ENCODE measurements at regions not wholly inside any gene's neighbourhood (a gene's known extent, or its start where the extent isn't known, plus 50 kb on each side); places are given as distances from the start of the nearest gene placed in this dataset.

- FAIRE-seq (no peak), DNase-seq (ENCODE audit: insufficient read length, low spot score) (no peak)
Observed at GRCh38 chr4:185921583-185922555, 109.9 kb upstream of the SORBS2 start.

GRCh38 chr4:185924458-185925044, 112.6 kb upstream of the SORBS2 start:
- no peak for DNase-seq (ENCODE audit: insufficient read length, low spot score)
- FAIRE-seq: no peak

GRCh38 chr4:185925910-185926360, 113.9 kb upstream of the SORBS2 start:
- FAIRE-seq (no peak), DNase-seq (ENCODE audit: insufficient read length, low spot score) (no peak)

GRCh38 chr4:185931375-185931774, 119.4 kb upstream of the SORBS2 start:
- FAIRE-seq (no peak), DNase-seq (ENCODE audit: insufficient read length, low spot score) (no peak)

GRCh38 chr4:185931986-185932385, 120.0 kb upstream of the SORBS2 start:
- FAIRE-seq: no peak

GRCh38 chr4:185932491-185932890, 120.5 kb upstream of the SORBS2 start:
- FAIRE-seq (no peak), DNase-seq (ENCODE audit: insufficient read length, low spot score) (no peak)

More at GRCh38 chr4:185931986-185932385, 120.0 kb upstream of the SORBS2 start:
- no peak for DNase-seq (ENCODE audit: insufficient read length, low spot score)

GRCh38 chr4:185933078-185933581, 121.1 kb upstream of the SORBS2 start:
- no peak for FAIRE-seq
- DNase-seq (ENCODE audit: insufficient read length, low spot score): no peak

- DNase-seq (ENCODE audit: insufficient read length, low spot score): no peak
- FAIRE-seq: no peak
Observed at GRCh38 chr4:185936650-185937376, 124.8 kb upstream of the SORBS2 start.

GRCh38 chr4:185938654-185939053, 126.7 kb upstream of the SORBS2 start:
- FAIRE-seq (peak; percentile 48), DNase-seq (ENCODE audit: insufficient read length, low spot score) (no peak)

- FAIRE-seq (no peak), DNase-seq (ENCODE audit: insufficient read length, low spot score) (no peak)
Observed at GRCh38 chr4:185941461-185941860, 127.5 kb upstream of the TLR3 start.

- DNase-seq (ENCODE audit: insufficient read length, low spot score) (no peak), FAIRE-seq (no peak)
Observed at GRCh38 chr4:185945252-185945651, 123.7 kb upstream of the TLR3 start.

- FAIRE-seq (no peak), DNase-seq (ENCODE audit: insufficient read length, low spot score) (no peak)
Observed at GRCh38 chr4:185945906-185946305, 123.0 kb upstream of the TLR3 start.

GRCh38 chr4:185950891-185951290, 118.1 kb upstream of the TLR3 start:
- FAIRE-seq (peak; percentile 36), DNase-seq (ENCODE audit: insufficient read length, low spot score) (no peak)

- FAIRE-seq (peak; percentile 46), DNase-seq (ENCODE audit: insufficient read length, low spot score) (no peak)
Observed at GRCh38 chr4:185955151-185955770, 113.7 kb upstream of the TLR3 start.

GRCh38 chr4:185955826-185956543, 113.0 kb upstream of the TLR3 start:
- FAIRE-seq (no peak), DNase-seq (ENCODE audit: insufficient read length, low spot score) (no peak)

- DNase-seq (ENCODE audit: insufficient read length, low spot score): no peak
- FAIRE-seq: no peak
Observed at GRCh38 chr4:185956544-185956940, 112.4 kb upstream of the TLR3 start.

- DNase-seq (ENCODE audit: insufficient read length, low spot score) (no peak), FAIRE-seq (no peak)
Observed at GRCh38 chr4:185958094-185958747, 110.7 kb upstream of the TLR3 start.

GRCh38 chr4:185965426-185966384, 103.3 kb upstream of the TLR3 start:
- no peak for DNase-seq (ENCODE audit: insufficient read length, low spot score)
- FAIRE-seq: no peak
